HG02885 (cell line): ENCODE measurements at regions not wholly inside any gene's neighbourhood (a gene's known extent, or its start where the extent isn't known, plus 50 kb on each side); places are given as distances from the start of the nearest gene placed in this dataset.

Experiments used
- ATAC-seq: cut with Tn5 transposase; IDR thresholded peaks from one replicate; pipeline ENCODE4 v1.9.1; 2021; ENCODE audit warnings: mild to moderate bottlenecking; ENCODE audit not compliant: unreplicated experiment, poor library complexity

- ATAC-seq = no peak
Observed at GRCh38 chr3:177580437-177580836, 383.2 kb upstream of the TBL1XR1 start.

DNA sequence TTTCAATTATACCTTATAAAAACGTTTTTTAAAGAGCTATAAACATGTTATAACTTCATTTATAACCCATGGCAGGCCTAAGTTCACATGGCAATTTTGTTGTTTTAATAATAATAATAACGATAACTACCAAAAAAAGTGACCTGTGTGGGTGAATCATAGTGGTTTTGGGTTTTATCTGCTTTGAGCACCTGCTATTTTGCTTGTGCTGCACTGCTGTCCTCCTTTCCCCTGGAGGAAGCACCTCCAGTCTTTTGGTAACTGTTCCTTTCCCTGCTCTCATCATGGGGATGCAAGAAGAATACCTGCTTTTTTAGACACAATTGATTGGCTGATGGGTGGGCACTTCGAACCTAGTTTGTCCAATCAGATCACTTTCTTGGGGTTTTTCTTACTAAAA, 388.0 kb upstream of the TBL1XR1 start:
- ATAC-seq = no peak

- ATAC-seq = no peak
Observed at GRCh38 chr3:177589041-177589650, 391.9 kb upstream of the TBL1XR1 start.

GRCh38 chr3:177589911-177590381, 392.7 kb upstream of the TBL1XR1 start:
- peak; percentile 77 for ATAC-seq

GRCh38 chr3:177590826-177591225, 393.5 kb upstream of the TBL1XR1 start:
- no peak for ATAC-seq

GRCh38 chr3:177591379-177591778, 394.1 kb upstream of the TBL1XR1 start:
- peak; percentile 70 for ATAC-seq

- no peak for ATAC-seq
Observed at GRCh38 chr3:177594096-177594495, 396.8 kb upstream of the TBL1XR1 start.

GRCh38 chr3:177595530-177596188, 398.4 kb upstream of the TBL1XR1 start:
- ATAC-seq = no peak

DNA sequence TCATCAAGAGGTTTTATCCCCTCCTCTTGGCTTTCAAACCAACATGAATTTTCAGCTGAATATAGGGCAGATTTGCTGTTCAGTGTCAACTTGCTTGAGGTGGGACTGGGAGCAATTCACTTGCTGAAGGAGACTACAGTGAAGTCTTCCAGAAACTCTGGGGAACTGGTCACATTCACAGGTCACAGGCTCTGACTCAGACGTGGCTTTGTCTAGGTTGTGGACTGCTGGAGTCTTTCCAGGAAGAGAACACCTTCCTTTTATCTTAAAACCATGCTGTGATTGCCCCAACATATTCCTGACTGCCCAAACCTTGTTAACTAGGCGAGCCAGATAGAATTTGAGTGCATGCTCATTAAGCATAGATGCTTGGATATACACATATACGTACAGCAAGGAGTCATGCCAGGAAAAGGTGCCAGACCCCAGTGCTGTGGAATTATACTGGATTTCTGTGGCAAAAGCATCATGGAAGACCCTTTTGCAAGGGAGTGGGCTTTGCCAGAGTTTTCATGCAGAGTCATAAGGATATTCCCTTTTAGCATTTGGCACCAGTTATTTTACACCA, 399.1 kb upstream of the TBL1XR1 start:
- ATAC-seq = no peak

DNA sequence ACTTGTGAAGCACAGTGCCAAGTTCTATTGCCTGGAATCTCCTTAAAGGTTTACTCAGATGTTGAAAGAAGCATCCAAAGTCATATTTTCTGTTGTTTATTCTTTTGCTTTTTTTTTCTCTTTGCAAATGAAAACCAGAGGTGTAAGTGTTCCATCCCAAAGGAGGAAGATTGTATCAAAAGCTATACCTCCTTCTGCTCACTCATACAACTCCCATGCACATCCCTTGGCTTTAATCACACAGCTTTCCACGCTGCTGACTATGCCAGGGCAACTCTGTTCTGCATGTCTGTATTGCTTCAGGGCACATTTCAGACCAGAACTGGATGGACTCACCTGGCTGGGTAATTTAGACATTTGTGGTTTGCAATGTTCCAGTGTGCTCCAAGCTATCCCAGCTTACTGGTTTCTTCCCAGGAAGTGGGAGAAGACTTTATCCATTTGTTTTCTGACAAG, 399.6 kb upstream of the TBL1XR1 start:
- no peak for ATAC-seq

GRCh38 chr3:177597311-177598096, 400.2 kb upstream of the TBL1XR1 start:
- peak; percentile 86 for ATAC-seq

DNA sequence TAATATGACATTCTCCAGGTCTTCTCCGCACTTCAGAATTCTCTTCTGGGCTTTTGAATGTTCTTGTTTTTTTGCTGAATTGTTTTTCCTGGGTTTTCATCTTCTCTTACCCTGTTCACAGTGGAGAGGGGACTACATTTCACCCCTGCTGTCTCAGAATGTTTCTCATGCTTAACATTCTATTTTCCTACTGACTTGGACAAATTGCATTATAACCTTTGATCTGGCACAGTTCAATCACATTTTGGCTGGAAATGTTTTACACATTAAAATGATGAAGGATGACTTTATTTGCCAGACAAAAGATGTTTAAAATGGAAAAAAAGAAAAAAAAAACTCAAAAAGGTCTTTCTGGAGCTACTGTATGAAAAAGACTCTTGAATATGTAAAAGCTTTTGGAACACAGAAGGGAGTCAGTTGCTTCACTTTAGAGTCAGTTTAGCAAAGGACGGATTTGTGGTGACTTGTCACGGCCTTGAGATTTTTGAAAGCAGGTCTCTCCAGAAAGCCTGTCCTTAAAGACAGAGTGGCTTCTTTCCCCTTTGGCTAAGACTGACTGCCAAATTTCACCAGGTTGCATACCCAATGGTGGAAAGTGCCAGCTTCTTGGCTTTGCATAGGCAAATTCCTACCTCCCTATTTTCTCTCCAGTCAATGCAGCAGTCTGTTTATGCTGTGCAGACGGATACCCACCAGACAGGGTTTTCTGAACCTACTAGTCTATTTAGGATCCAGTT, 401.0 kb upstream of the TBL1XR1 start:
- ATAC-seq = no peak

DNA sequence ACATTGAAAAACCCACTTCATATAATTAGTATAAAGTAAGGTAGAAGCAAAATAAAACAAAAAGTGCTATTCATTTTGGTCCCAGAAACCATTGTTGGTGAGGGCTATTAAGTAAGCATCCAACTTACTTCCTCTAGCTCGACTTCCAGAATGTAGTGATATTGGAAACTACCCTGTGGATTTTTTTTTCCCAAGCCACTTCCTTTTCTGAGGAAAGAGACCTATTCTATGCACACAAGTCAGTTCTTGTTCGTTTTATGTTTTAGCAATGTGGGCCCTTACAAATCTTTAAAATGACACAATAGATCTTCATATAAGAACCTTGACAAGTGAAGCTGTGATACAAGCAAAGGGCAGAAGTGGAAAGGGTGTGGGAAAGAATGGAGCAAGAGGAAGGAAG, 402.0 kb upstream of the TBL1XR1 start:
- ATAC-seq = no peak

GRCh38 chr3:177599837-177600236, 402.6 kb upstream of the TBL1XR1 start:
- ATAC-seq = no peak

- no peak for ATAC-seq
Observed at GRCh38 chr3:177600411-177600810, 403.1 kb upstream of the TBL1XR1 start.

DNA sequence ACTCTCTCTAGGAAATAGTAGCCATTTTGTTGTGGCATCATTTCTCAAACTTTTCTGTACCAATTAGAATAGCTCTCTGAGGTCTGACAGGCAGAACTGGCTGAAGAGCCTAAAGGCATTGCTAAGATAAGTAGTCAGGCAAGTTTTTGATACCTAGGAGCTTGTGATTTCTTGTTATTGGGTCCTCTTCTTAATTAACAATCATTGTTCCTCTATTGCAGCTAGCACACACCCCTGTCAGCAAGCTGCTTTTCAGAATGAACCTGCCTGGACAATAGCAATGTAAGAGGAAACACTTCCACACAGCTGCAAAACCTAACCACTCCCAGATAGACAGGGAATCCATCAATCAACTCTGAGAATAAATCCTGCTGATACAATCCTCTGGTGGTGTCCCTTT, 403.9 kb upstream of the TBL1XR1 start:
- no peak for ATAC-seq

DNA sequence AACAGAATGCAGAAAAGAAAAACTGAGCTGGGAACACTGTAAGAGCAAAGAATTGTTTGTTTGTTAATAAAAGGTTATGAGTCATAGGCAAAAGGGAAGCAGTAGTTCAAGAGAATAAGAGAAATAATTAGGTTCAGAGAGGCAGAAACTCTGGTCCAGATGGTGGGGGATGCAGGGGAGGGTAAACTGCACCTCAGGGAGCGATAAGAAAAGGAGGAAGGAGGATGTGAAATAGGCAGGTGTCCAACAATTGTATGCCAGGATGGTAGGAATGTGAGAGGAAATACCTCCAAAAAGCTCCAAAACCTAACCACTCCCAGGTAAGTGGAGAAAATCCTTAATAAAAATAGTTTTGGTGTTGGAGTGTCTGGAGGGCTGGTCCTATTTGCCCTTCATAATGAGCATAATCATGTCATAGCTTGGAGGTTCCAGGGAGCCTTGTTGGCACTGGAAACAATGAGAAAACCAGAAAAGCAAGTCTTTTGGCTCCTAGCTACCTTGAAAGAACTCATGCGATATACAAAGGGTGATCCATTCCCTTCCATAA, 405.4 kb upstream of the TBL1XR1 start:
- no peak for ATAC-seq

DNA sequence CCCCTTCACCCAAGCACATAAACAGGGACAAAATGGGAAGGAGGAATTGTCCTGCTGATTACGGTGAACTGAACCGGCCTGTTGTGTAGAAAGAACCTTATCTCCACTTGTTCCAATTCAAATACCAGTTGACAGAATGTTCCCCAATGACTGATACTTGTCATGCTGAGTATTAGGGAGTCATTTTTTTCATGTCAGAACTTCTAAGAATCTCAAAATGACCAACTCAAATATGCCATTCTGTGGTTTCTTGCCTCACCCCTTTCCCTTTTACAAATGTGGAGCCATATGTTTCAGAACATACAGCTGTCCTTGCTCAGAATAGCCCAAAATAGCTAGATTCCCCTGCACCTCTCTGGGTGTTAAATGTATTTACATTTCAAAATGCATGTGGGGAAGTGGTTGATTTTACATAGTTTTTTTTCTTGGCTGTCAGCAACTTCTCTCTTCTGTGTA, 405.9 kb upstream of the TBL1XR1 start:
- ATAC-seq = peak; percentile 68

GRCh38 chr3:177604181-177604580, 406.9 kb upstream of the TBL1XR1 start:
- no peak for ATAC-seq

DNA sequence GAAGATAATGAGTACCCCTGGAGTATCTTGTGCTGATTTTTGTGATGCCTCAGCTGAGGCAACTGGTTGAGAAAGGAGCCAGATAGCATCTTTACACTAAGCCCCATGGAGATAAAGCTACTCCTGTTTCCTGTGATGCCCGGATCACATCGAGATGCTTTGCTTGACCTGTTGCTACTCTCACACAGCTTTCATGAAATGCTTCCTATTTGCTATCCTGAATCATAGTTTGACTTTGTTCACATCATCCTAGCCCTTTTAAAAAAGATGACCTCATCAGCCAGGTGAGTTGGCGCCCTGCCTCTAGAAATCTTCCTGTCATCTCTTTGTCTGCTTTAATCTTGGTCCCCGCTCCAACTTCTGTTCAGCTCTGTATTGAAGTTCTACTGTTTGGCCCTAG, 409.6 kb upstream of the TBL1XR1 start:
- no peak for ATAC-seq
